Hepatocyte (in vitro differentiated cells): ENCODE measurements at regions not wholly inside any gene's neighbourhood (a gene's known extent, or its start where the extent isn't known, plus 50 kb on each side); places are given as distances from the start of the nearest gene placed in this dataset.

Source experiments
- EZH2 ChIP-seq: fragments of 200-600 bp; sonication (generic); IDR thresholded peaks from 2 replicates; pipeline ENCODE4 v1.6.1; 2016; ENCODE audit warnings: antibody characterized with exemption, mild to moderate bottlenecking, borderline replicate concordance
- EZH2phosphoT487 ChIP-seq: fragments of 200-600 bp; sonication (generic); IDR thresholded peaks from one replicate; pipeline ENCODE4 v1.6.1; 2018; ENCODE audit warnings: antibody characterized with exemption, mild to moderate bottlenecking, low read depth, moderate library complexity; ENCODE audit not compliant: unreplicated experiment, severe bottlenecking
- TF ChIP-seq, protein P1 (sequence below): fragments of 200-600 bp; sonication (generic); IDR thresholded peaks from 2 replicates; pipeline ENCODE4 v1.5.1; 2016; ENCODE audit warnings: antibody characterized with exemption, mild to moderate bottlenecking; ENCODE audit not compliant: poor library complexity

DNA sequence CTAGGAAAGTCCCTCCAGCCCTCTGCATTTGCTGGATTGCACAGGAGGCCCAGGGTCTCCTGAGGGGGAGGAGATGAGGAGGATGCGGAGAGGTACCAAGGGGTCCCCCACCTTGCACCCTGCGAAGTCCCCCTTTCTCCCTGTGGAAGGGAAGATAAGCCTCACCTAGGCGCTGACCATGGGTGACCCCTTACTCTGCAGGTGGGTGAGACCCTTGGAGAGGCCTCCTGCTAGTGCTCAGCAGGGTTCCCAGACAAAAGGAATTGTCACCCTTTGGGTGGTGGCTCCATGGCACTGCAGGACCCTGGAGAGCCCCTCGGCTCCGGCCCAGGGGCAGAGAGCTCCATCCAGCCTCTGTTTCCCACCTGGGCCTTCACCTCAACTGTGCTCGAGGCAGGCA, 107.0 kb upstream of the RET start:
- TF ChIP-seq, protein P1, sequence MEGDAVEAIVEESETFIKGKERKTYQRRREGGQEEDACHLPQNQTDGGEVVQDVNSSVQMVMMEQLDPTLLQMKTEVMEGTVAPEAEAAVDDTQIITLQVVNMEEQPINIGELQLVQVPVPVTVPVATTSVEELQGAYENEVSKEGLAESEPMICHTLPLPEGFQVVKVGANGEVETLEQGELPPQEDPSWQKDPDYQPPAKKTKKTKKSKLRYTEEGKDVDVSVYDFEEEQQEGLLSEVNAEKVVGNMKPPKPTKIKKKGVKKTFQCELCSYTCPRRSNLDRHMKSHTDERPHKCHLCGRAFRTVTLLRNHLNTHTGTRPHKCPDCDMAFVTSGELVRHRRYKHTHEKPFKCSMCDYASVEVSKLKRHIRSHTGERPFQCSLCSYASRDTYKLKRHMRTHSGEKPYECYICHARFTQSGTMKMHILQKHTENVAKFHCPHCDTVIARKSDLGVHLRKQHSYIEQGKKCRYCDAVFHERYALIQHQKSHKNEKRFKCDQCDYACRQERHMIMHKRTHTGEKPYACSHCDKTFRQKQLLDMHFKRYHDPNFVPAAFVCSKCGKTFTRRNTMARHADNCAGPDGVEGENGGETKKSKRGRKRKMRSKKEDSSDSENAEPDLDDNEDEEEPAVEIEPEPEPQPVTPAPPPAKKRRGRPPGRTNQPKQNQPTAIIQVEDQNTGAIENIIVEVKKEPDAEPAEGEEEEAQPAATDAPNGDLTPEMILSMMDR: no peak
- no peak for TF ChIP-seq EZH2
- no peak for TF ChIP-seq EZH2phosphoT487
